D341Med (cell line): ENCODE measurements at regions not wholly inside any gene's neighbourhood (a gene's known extent, or its start where the extent isn't known, plus 50 kb on each side); places are given as distances from the start of the nearest gene placed in this dataset.

Experiments
- DNase-seq: peaks from one replicate; pipeline ENCODE4 v3.0.0; 2012; ENCODE audit warnings: low spot score

DNA sequence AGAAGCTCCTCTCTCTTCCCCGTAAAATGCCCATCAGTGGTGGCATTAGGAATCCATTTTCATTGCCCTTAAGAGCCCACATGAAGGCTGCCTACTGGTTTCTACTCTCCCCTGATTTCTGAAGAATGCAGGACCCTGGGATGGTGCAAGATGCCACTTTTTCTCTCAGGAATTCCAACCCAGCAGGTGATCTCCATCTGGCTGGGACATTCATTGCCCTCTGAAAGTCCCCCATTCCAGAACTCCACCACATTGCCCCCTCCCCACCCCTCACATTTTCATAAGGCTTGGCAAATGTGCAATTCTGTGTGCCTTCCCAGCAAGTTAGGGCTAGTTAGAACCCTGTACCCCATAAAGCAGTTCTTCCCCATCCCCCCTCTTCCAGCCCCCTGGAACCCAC is 88.0 kb downstream of the BANF2 start:
- no peak for DNase-seq

DNA sequence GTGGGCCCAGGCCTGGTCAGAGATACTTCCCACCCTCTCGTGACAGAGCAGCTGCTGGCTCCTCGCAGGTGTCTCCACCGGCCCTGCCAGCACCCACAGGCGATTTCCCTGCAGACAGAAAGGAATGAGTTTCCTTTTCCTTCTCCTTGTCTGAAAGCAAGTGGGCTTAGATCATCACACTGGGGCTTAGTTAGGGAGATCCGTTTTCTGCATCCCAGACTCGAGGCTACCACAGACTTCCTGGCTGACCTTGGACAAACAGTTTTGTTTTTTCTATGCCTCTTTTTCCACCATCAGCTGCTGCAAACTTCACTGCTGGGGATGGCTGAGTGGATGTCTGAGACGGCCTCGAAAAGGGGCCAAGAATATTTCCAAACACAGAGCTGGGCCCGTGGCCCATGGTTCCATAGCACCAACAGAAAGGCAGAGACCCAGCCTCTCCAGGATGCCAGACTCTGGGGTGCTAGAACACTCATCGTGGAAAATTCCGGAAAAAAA is 86.5 kb downstream of the BANF2 start:
- no peak for DNase-seq
